ENCODE measurements at regions not wholly inside any gene's neighbourhood (a gene's known extent, or its start where the extent isn't known, plus 50 kb on each side); places are given as distances from the start of the nearest gene placed in this dataset.

- TF ChIP-seq SP1 (CRISPR knock-in tag; conservative IDR thresholded peaks at IDR 0.05) (no peak), STAT6 (CRISPR knock-in tag; conservative IDR thresholded peaks at IDR 0.05; ENCODE audit: low read depth) (no peak), GRHL2 (CRISPR knock-in tag; IDR thresholded peaks at IDR 0.05; ENCODE audit: insufficient replicate concordance, severe bottlenecking) (no peak), CTCF (IDR thresholded peaks at IDR 0.05) (no peak), MAX (CRISPR knock-in tag; IDR thresholded peaks at IDR 0.05) (no peak), FOXK1 (CRISPR knock-in tag; IDR thresholded peaks at IDR 0.05) (no peak), NFYB (CRISPR knock-in tag; conservative IDR thresholded peaks at IDR 0.05; ENCODE audit: low read depth) (no peak), ZBTB21 (CRISPR knock-in tag; IDR thresholded peaks at IDR 0.05; ENCODE audit: borderline replicate concordance) (no peak)
Measured at GRCh38 chr2:212607080-212607479, 68.5 kb upstream of the ERBB4 start.
